ENCODE measurements at regions not wholly inside any gene's neighbourhood (a gene's known extent, or its start where the extent isn't known, plus 50 kb on each side); places are given as distances from the start of the nearest gene placed in this dataset.

DNA sequence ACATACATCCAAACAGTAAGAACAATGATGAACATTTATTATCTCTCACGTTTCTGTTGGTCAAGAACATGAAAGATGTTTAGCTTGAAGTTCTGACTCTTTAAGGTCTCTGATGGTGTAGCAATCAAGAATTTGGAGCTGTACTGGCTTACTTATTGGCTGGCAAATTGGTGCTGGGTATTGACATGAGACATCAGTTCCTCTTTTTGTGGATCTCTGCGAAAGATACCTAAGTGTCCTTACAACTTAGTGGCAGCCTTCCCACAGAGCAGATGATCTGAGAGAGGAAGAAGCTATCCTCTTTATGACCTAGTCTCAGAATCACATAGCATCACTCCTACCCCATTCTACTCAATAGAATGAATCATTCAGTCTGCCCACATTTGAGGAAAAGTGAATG lies 309.8 kb upstream of the DCBLD2 start (continued):
- TF ChIP-seq, protein P1, sequence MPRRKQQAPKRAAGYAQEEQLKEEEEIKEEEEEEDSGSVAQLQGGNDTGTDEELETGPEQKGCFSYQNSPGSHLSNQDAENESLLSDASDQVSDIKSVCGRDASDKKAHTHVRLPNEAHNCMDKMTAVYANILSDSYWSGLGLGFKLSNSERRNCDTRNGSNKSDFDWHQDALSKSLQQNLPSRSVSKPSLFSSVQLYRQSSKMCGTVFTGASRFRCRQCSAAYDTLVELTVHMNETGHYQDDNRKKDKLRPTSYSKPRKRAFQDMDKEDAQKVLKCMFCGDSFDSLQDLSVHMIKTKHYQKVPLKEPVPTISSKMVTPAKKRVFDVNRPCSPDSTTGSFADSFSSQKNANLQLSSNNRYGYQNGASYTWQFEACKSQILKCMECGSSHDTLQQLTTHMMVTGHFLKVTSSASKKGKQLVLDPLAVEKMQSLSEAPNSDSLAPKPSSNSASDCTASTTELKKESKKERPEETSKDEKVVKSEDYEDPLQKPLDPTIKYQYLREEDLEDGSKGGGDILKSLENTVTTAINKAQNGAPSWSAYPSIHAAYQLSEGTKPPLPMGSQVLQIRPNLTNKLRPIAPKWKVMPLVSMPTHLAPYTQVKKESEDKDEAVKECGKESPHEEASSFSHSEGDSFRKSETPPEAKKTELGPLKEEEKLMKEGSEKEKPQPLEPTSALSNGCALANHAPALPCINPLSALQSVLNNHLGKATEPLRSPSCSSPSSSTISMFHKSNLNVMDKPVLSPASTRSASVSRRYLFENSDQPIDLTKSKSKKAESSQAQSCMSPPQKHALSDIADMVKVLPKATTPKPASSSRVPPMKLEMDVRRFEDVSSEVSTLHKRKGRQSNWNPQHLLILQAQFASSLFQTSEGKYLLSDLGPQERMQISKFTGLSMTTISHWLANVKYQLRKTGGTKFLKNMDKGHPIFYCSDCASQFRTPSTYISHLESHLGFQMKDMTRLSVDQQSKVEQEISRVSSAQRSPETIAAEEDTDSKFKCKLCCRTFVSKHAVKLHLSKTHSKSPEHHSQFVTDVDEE (CRISPR knock-in tag; IDR thresholded peaks at IDR 0.05) = no peak
- TF ChIP-seq ISL1 (CRISPR knock-in tag; IDR thresholded peaks at IDR 0.05) = no peak
- no peak for TF ChIP-seq PPARA (CRISPR knock-in tag; IDR thresholded peaks at IDR 0.05; ENCODE audit: borderline replicate concordance)
- no peak for TF ChIP-seq TOX (CRISPR knock-in tag; IDR thresholded peaks at IDR 0.05; ENCODE audit: borderline replicate concordance)
- no peak for TF ChIP-seq TCF4 (CRISPR knock-in tag; IDR thresholded peaks at IDR 0.05; ENCODE audit: borderline replicate concordance)
- TF ChIP-seq ZNF70 (CRISPR knock-in tag; IDR thresholded peaks at IDR 0.05) = no peak

DNA sequence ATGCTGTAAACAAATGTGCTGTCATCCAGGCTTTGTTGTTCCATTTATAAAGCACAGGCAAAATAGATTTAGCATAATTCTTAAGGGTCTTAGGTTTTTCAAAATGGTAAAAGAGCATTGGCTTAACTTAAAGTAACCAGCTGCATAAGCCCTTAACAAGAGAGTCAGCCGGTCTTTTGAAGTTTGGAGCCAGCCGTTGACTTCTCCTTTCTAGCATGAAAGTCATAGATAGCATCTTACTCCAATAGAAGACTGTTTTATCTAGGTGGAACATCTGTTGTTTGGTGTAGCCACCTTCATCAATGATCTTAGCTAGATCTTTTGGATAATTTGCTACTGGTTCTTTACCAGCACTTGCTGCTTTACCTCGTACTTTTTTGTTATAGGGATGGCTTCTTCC lies 297.5 kb upstream of the DCBLD2 start:
- ATAC-seq = no peak
- no peak for TF ChIP-seq ZNF565 (CRISPR knock-in tag; conservative IDR thresholded peaks at IDR 0.05; ENCODE audit: low read depth)
- TF ChIP-seq TOX (CRISPR knock-in tag; IDR thresholded peaks at IDR 0.05; ENCODE audit: borderline replicate concordance) = no peak
- no peak for TF ChIP-seq PPARA (CRISPR knock-in tag; IDR thresholded peaks at IDR 0.05; ENCODE audit: borderline replicate concordance)
- no peak for TF ChIP-seq BACH2 (CRISPR knock-in tag; IDR thresholded peaks at IDR 0.05; ENCODE audit: borderline replicate concordance)

DNA sequence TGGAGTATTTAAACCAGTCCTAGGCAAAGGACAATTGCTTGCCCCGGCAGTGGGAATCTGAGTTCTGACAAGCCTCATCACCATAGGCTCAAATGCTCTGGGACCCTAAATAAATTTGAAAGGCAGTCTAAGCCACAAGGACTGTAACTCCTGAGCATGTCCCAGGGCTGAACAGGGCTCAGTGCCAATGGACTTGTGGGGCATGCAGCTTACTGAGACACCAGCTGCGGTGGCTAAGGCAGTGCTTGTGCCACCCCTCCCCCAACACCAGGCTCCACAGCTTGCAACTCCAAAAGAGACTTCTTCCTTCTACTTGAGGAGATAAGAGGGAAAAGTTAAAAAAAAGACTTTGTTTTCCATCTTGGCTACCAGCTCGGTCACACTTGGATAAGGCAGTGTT lies 289.7 kb upstream of the DCBLD2 start:
- ATAC-seq = no peak
- TF ChIP-seq TOX (CRISPR knock-in tag; IDR thresholded peaks at IDR 0.05; ENCODE audit: borderline replicate concordance) (no peak), ESRRG (CRISPR knock-in tag; IDR thresholded peaks at IDR 0.05) (no peak), GLIS3 (CRISPR knock-in tag; IDR thresholded peaks at IDR 0.05) (no peak), ZNF8 (CRISPR knock-in tag; IDR thresholded peaks at IDR 0.05) (no peak), ZNF565 (CRISPR knock-in tag; conservative IDR thresholded peaks at IDR 0.05; ENCODE audit: low read depth) (no peak), SNAI2 (CRISPR knock-in tag; IDR thresholded peaks at IDR 0.05) (no peak), CSDC2 (CRISPR knock-in tag; IDR thresholded peaks at IDR 0.05) (no peak), OSR1 (CRISPR knock-in tag; IDR thresholded peaks at IDR 0.05) (no peak), ZFP3 (CRISPR knock-in tag; IDR thresholded peaks at IDR 0.05) (no peak), ZC3H10 (CRISPR knock-in tag; IDR thresholded peaks at IDR 0.05) (no peak)
- TF ChIP-seq, protein P2, sequence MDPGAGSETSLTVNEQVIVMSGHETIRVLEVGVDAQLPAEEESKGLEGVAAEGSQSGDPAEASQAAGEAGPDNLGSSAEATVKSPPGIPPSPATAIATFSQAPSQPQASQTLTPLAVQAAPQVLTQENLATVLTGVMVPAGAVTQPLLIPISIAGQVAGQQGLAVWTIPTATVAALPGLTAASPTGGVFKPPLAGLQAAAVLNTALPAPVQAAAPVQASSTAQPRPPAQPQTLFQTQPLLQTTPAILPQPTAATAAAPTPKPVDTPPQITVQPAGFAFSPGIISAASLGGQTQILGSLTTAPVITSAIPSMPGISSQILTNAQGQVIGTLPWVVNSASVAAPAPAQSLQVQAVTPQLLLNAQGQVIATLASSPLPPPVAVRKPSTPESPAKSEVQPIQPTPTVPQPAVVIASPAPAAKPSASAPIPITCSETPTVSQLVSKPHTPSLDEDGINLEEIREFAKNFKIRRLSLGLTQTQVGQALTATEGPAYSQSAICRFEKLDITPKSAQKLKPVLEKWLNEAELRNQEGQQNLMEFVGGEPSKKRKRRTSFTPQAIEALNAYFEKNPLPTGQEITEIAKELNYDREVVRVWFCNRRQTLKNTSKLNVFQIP (CRISPR knock-in tag; IDR thresholded peaks at IDR 0.05; ENCODE audit: borderline replicate concordance, low read depth) = no peak
- TF ChIP-seq, protein P1 (CRISPR knock-in tag; IDR thresholded peaks at IDR 0.05) = no peak

DNA sequence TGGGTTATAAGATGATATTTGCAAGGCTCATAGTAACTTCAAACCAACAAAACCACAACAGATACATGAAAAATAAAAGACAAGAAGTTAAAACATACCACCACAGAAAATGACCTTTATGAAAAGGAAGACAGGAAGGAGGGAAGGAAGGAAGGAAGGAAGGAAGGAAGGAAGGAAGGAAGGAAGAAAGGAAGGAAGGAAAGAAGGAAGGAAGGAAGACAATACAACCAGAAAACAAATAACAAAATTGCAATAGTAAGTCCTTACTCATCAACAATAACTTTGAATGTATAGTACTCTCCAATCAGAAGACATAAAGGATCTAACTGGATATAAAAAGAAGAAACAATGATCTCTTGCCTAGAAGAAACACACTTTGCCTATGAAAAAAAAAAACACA lies 287.4 kb upstream of the DCBLD2 start:
- TF ChIP-seq ESRRG (CRISPR knock-in tag; IDR thresholded peaks at IDR 0.05) = no peak
- TF ChIP-seq ZNF8 (CRISPR knock-in tag; IDR thresholded peaks at IDR 0.05) = no peak
- no peak for TF ChIP-seq OSR1 (CRISPR knock-in tag; IDR thresholded peaks at IDR 0.05)
- ATAC-seq = no peak

DNA sequence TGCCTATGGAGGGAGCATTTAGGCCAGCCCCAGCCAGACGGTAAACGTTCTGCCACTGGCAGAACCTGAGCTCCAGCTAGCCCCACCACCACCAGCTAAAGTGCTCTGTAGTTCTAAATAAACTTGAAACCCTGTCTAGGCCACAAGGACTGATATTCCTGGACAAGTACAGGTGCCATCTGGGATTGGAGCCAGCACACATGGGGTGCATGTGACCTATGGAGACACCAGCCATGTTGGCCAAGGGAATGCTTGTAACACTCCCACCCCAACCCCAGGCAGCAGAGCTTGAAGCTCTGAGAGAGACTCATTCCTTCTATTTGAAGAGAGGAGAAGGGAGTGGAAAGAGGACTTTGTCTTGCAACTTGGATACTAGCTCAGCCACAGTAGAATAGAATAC lies 284.5 kb upstream of the DCBLD2 start:
- TF ChIP-seq, protein P2 (CRISPR knock-in tag; IDR thresholded peaks at IDR 0.05; ENCODE audit: borderline replicate concordance, low read depth) = no peak
- TF ChIP-seq ZNF8 (CRISPR knock-in tag; IDR thresholded peaks at IDR 0.05) (no peak), ISL1 (CRISPR knock-in tag; IDR thresholded peaks at IDR 0.05) (no peak), PPARA (CRISPR knock-in tag; IDR thresholded peaks at IDR 0.05; ENCODE audit: borderline replicate concordance) (no peak), SNAI2 (CRISPR knock-in tag; IDR thresholded peaks at IDR 0.05) (no peak), OSR1 (CRISPR knock-in tag; IDR thresholded peaks at IDR 0.05) (no peak), RARB (CRISPR knock-in tag; IDR thresholded peaks at IDR 0.05) (no peak), TCF4 (CRISPR knock-in tag; IDR thresholded peaks at IDR 0.05; ENCODE audit: borderline replicate concordance) (no peak), BACH2 (CRISPR knock-in tag; IDR thresholded peaks at IDR 0.05; ENCODE audit: borderline replicate concordance) (no peak), GLIS3 (CRISPR knock-in tag; IDR thresholded peaks at IDR 0.05) (no peak), ARNTL (CRISPR knock-in tag; IDR thresholded peaks at IDR 0.05; ENCODE audit: borderline replicate concordance, low read depth) (no peak)
- TF ChIP-seq, protein P3, sequence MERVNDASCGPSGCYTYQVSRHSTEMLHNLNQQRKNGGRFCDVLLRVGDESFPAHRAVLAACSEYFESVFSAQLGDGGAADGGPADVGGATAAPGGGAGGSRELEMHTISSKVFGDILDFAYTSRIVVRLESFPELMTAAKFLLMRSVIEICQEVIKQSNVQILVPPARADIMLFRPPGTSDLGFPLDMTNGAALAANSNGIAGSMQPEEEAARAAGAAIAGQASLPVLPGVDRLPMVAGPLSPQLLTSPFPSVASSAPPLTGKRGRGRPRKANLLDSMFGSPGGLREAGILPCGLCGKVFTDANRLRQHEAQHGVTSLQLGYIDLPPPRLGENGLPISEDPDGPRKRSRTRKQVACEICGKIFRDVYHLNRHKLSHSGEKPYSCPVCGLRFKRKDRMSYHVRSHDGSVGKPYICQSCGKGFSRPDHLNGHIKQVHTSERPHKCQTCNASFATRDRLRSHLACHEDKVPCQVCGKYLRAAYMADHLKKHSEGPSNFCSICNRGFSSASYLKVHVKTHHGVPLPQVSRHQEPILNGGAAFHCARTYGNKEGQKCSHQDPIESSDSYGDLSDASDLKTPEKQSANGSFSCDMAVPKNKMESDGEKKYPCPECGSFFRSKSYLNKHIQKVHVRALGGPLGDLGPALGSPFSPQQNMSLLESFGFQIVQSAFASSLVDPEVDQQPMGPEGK (CRISPR knock-in tag; IDR thresholded peaks at IDR 0.05; ENCODE audit: borderline replicate concordance) = no peak
- TF ChIP-seq, protein P4, sequence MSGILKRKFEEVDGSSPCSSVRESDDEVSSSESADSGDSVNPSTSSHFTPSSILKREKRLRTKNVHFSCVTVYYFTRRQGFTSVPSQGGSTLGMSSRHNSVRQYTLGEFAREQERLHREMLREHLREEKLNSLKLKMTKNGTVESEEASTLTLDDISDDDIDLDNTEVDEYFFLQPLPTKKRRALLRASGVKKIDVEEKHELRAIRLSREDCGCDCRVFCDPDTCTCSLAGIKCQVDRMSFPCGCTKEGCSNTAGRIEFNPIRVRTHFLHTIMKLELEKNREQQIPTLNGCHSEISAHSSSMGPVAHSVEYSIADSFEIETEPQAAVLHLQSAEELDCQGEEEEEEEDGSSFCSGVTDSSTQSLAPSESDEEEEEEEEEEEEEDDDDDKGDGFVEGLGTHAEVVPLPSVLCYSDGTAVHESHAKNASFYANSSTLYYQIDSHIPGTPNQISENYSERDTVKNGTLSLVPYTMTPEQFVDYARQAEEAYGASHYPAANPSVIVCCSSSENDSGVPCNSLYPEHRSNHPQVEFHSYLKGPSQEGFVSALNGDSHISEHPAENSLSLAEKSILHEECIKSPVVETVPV (CRISPR knock-in tag; IDR thresholded peaks at IDR 0.05) = no peak
- no peak for ATAC-seq

All from SK-N-SH treated with all-trans-retinoic acid at 6 μM for 48 hours (cell line).